ENCODE measurements at regions not wholly inside any gene's neighbourhood (a gene's known extent, or its start where the extent isn't known, plus 50 kb on each side); places are given as distances from the start of the nearest gene placed in this dataset.

- no peaks in the 10 kb centered on the region for H3F3A ChIP-seq (ENCODE audit: low read depth)
- H3K79me2 ChIP-seq (ENCODE audit: low read depth): no peaks in the 10 kb centered on the region
- H2AFZ ChIP-seq (replicated peaks): no peak overlapping the region
- no peak for DNase-seq (ENCODE audit: low spot score)
- Mint-ChIP-seq H3K4me1 (no peaks in the 10 kb centered on the region), H3K27me3 (ENCODE audit: insufficient read depth, low read depth) (no peaks in the 10 kb centered on the region), H3K9me3 (no peaks in the 10 kb centered on the region), H3K4me3 (no peak overlapping the region), H3K36me3 (no peaks in the 10 kb centered on the region), H3K27ac (no peak overlapping the region)
- H3K9ac ChIP-seq: no peak overlapping the region
- H3K4me2 ChIP-seq: no peak overlapping the region
- no peak for TF ChIP-seq CTCF (IDR thresholded peaks at IDR 0.05)
- no peak for TF ChIP-seq EZH2 (IDR thresholded peaks at IDR 0.05)
- no peak for TF ChIP-seq EZH2phosphoT487 (IDR thresholded peaks at IDR 0.05)
- no peaks in the 10 kb centered on the region for H3K27me3 ChIP-seq
- no peak overlapping the region for H3K4me3 ChIP-seq
- no peak overlapping the region for H3K27ac ChIP-seq
- no peaks in the 10 kb centered on the region for H3K9me3 ChIP-seq (ENCODE audit: low read depth)
- H4K20me1 ChIP-seq (ENCODE audit: low read depth): no peaks in the 10 kb centered on the region
- no peaks in the 10 kb centered on the region for H3K36me3 ChIP-seq
- no peaks in the 10 kb centered on the region for H3K4me1 ChIP-seq
These were observed 58.0 kb upstream of the PDC start for GRCh38 chr1:186518822-186519381.

- no peaks in the 10 kb centered on the region for H3F3A ChIP-seq (ENCODE audit: low read depth)
- no peaks in the 10 kb centered on the region for H3K4me1 ChIP-seq
- Mint-ChIP-seq H3K27ac (no peak overlapping the region), H3K27me3 (ENCODE audit: insufficient read depth, low read depth) (no peaks in the 10 kb centered on the region), H3K4me1 (no peaks in the 10 kb centered on the region), H3K36me3 (no peaks in the 10 kb centered on the region), H3K9me3 (no peaks in the 10 kb centered on the region), H3K4me3 (no peak overlapping the region)
- DNase-seq (ENCODE audit: low spot score): no peak
- no peaks in the 10 kb centered on the region for H4K20me1 ChIP-seq (ENCODE audit: low read depth)
- H3K4me3 ChIP-seq: no peak overlapping the region
- H3K79me2 ChIP-seq (ENCODE audit: low read depth): no peaks in the 10 kb centered on the region
- TF ChIP-seq CTCF (IDR thresholded peaks at IDR 0.05): no peak
- no peak overlapping the region for H2AFZ ChIP-seq (replicated peaks)
- no peaks in the 10 kb centered on the region for H3K36me3 ChIP-seq
- H3K9ac ChIP-seq: no peak overlapping the region
- no peak overlapping the region for H3K27ac ChIP-seq
- H3K27me3 ChIP-seq: no peaks in the 10 kb centered on the region
- H3K4me2 ChIP-seq: no peak overlapping the region
- no peaks in the 10 kb centered on the region for H3K9me3 ChIP-seq (ENCODE audit: low read depth)
These were observed 57.5 kb upstream of the PDC start for GRCh38 chr1:186518395-186518794.

GRCh38 chr1:186514367-186514766, 53.5 kb upstream of the PDC start:
- Mint-ChIP-seq H3K9me3 (no peaks in the 10 kb centered on the region), H3K4me3 (no peak overlapping the region), H3K4me1 (no peaks in the 10 kb centered on the region), H3K36me3 (no peaks in the 10 kb centered on the region), H3K27ac (no peak overlapping the region), H3K27me3 (ENCODE audit: insufficient read depth, low read depth) (peaks cover 2% of the 10 kb centered on the region)
- H3K4me2 ChIP-seq: no peak overlapping the region
- H3K9me3 ChIP-seq (ENCODE audit: low read depth): no peaks in the 10 kb centered on the region
- no peak for TF ChIP-seq EZH2phosphoT487 (IDR thresholded peaks at IDR 0.05)
- TF ChIP-seq EZH2 (IDR thresholded peaks at IDR 0.05): no peak
- TF ChIP-seq CTCF (IDR thresholded peaks at IDR 0.05): no peak
- no peak overlapping the region for H3K27ac ChIP-seq
- no peaks in the 10 kb centered on the region for H3F3A ChIP-seq (ENCODE audit: low read depth)
- no peak overlapping the region for H3K4me3 ChIP-seq
- DNase-seq (ENCODE audit: low spot score): no peak
- no peak overlapping the region for H3K9ac ChIP-seq
- no peaks in the 10 kb centered on the region for H3K27me3 ChIP-seq
- no peaks in the 10 kb centered on the region for H3K79me2 ChIP-seq (ENCODE audit: low read depth)
- H3K36me3 ChIP-seq: no peaks in the 10 kb centered on the region
- H3K4me1 ChIP-seq: no peaks in the 10 kb centered on the region
- H4K20me1 ChIP-seq (ENCODE audit: low read depth): no peaks in the 10 kb centered on the region
- H2AFZ ChIP-seq (replicated peaks): no peak overlapping the region

Measured in neural progenitor cell (in vitro differentiated cells).